ENCODE measurements at regions not wholly inside any gene's neighbourhood (a gene's known extent, or its start where the extent isn't known, plus 50 kb on each side); places are given as distances from the start of the nearest gene placed in this dataset.

DNA sequence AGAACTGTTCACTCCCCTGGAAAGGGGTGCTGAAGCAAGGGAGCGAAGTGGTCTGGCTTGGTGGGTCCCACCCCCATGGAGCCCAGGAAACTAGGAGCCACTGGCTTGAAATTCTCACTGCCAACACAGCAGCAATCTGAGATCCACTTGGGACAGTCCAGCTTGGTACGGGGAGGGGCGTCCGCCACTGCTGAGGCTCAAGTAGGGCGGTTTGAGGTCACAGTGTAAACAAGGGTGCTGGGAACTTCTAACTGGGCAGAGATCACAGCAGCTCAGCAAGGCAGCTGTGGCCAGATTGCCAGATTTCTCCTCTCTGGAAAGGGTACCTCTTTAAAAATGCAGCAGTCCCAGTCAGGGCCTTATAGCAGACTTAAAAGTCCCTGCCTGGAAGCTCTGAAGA, 53.9 kb upstream of the GALNTL6 start (continued):
- no peak for TF ChIP-seq CHD7 (IDR thresholded peaks at IDR 0.05; ENCODE audit: low read depth, low read length)
- TF ChIP-seq CBFB (CRISPR knock-in tag; IDR thresholded peaks at IDR 0.05) = no peak
- TF ChIP-seq PHF21A (IDR thresholded peaks at IDR 0.05; ENCODE audit: borderline replicate concordance, low read depth) = no peak
- TF ChIP-seq, protein P1, sequence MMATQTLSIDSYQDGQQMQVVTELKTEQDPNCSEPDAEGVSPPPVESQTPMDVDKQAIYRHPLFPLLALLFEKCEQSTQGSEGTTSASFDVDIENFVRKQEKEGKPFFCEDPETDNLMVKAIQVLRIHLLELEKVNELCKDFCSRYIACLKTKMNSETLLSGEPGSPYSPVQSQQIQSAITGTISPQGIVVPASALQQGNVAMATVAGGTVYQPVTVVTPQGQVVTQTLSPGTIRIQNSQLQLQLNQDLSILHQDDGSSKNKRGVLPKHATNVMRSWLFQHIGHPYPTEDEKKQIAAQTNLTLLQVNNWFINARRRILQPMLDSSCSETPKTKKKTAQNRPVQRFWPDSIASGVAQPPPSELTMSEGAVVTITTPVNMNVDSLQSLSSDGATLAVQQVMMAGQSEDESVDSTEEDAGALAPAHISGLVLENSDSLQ (IDR thresholded peaks at IDR 0.05) = no peak
- no peak for TF ChIP-seq CTBP1 (IDR thresholded peaks at IDR 0.05; ENCODE audit: borderline replicate concordance)

All from K562 (cell line).